CD14-positive monocyte (primary cell): ENCODE measurements at regions not wholly inside any gene's neighbourhood (a gene's known extent, or its start where the extent isn't known, plus 50 kb on each side); places are given as distances from the start of the nearest gene placed in this dataset.

Experiments
- DNase-seq, 3 donors: peaks; one replicate each; pipeline ENCODE4 v3.0.0-alpha.2; 2011 to 2022
- H2AFZ ChIP-seq: 2 replicates; pipeline ENCODE4 v1.6.0; 2012; ENCODE audit warnings: mild to moderate bottlenecking, low read depth, low read length, inconsistent platforms; ENCODE audit not compliant: insufficient read depth, poor library complexity, severe bottlenecking
- H3K27ac ChIP-seq, 2 donors: 1 replicate in 1 of 2; 2 replicates in 1 of 2; pipeline ENCODE4 v1.5.1; 2012 to 2013; ENCODE audit warnings: low read length in 2 of 2, control low read depth in 1 of 2, inconsistent platforms in 1 of 2, low read depth in 1 of 2, mild to moderate bottlenecking in 1 of 2
- H3K27me3 ChIP-seq, 2 donors: one replicate each; pipeline versions ENCODE4 v1.6.0 to v1.6.1; 2011 to 2013; ENCODE audit warnings: low read length in 2 of 2; ENCODE audit not compliant: control insufficient read depth in 2 of 2, insufficient read depth in 2 of 2
- H3K36me3 ChIP-seq, 2 donors: replicated peaks in 1 of 2; 1 replicate in 1 of 2; 2 replicates in 1 of 2; pipeline versions ENCODE4 v1.5.1 to v1.6.1; 2012 to 2013; ENCODE audit warnings: low read length in 2 of 2, control low read depth in 1 of 2, inconsistent platforms in 1 of 2, mild to moderate bottlenecking in 1 of 2; ENCODE audit not compliant: insufficient read depth in 2 of 2, control insufficient read depth in 1 of 2
- H3K4me1 ChIP-seq, 2 donors: 1 replicate in 1 of 2; 2 replicates in 1 of 2; pipeline versions ENCODE4 v1.5.1 to v1.6.1; 2012 to 2013; ENCODE audit warnings: low read length in 2 of 2, control low read depth in 1 of 2, inconsistent platforms in 1 of 2, mild to moderate bottlenecking in 1 of 2, moderate library complexity in 1 of 2; ENCODE audit not compliant: insufficient read depth in 2 of 2, control insufficient read depth in 1 of 2
- H3K4me2 ChIP-seq: replicated peaks from 2 replicates; pipeline ENCODE3; 2012; ENCODE audit warnings: low read length, moderate library complexity, mild to moderate bottlenecking; ENCODE audit not compliant: poor library complexity, severe bottlenecking; ENCODE audit errors: extremely low read depth
- H3K4me3 ChIP-seq, 3 experiments: fragments of 200-600 bp in 1 of 3; sonication (generic) in 1 of 3; replicated peaks in 1 of 3; 1 replicate in 2 of 3; 2 replicates in 1 of 3; pipeline ENCODE4 v1.5.1; 2011 to 2013; ENCODE audit warnings: low read length in 3 of 3, mild to moderate bottlenecking in 3 of 3, control low read depth in 2 of 3, low read depth in 2 of 3, inconsistent platforms in 1 of 3, moderate library complexity in 1 of 3
- H3K79me2 ChIP-seq: 2 replicates; pipeline ENCODE4 v1.6.0; 2012; ENCODE audit warnings: mild to moderate bottlenecking, control low read depth, inconsistent platforms, low read length, moderate library complexity; ENCODE audit not compliant: insufficient read depth
- H3K9ac ChIP-seq: 2 replicates; pipeline ENCODE4 v1.6.0; 2017; ENCODE audit warnings: low read length, mild to moderate bottlenecking; ENCODE audit not compliant: insufficient read depth, poor library complexity, severe bottlenecking
- H3K9me3 ChIP-seq, 2 donors: replicated peaks in 1 of 2; 1 replicate in 1 of 2; 2 replicates in 1 of 2; pipeline versions ENCODE4 v1.5.1 to v1.6.1; 2012 to 2013; ENCODE audit warnings: low read length in 2 of 2, control low read depth in 1 of 2; ENCODE audit not compliant: control insufficient read depth in 1 of 2, insufficient read depth in 1 of 2
- H4K20me1 ChIP-seq: 2 replicates; pipeline ENCODE4 v1.6.0; 2012; ENCODE audit warnings: mild to moderate bottlenecking, low read length, control low read depth, moderate library complexity; ENCODE audit not compliant: insufficient read depth
- H3K27ac Mint-ChIP-seq, 7 donors: one replicate each; pipeline ENCODE4 v1.8.0; 2020; ENCODE audit warnings: mild to moderate bottlenecking in 7 of 7, mixed read lengths in 7 of 7, moderate library complexity in 6 of 7, inconsistent platforms in 2 of 7
- H3K27me3 Mint-ChIP-seq, 3 donors: one replicate each; pipeline ENCODE4 v1.8.0; 2021 to 2022; ENCODE audit warnings: low read depth in 3 of 3, mild to moderate bottlenecking in 3 of 3, mixed read lengths in 3 of 3, moderate library complexity in 3 of 3, inconsistent platforms in 1 of 3
- H3K36me3 Mint-ChIP-seq, 2 donors: one replicate each; pipeline ENCODE4 v1.8.0; 2020; ENCODE audit warnings: mixed read lengths in 2 of 2, inconsistent platforms in 1 of 2, mild to moderate bottlenecking in 1 of 2
- H3K4me1 Mint-ChIP-seq: one replicate; pipeline ENCODE4 v1.8.0; 2020; ENCODE audit warnings: mild to moderate bottlenecking, mixed read lengths
- H3K4me3 Mint-ChIP-seq, 2 donors: one replicate each; pipeline ENCODE4 v1.8.0; 2020; ENCODE audit warnings: mild to moderate bottlenecking in 2 of 2, mixed read lengths in 2 of 2, moderate library complexity in 1 of 2
- H3K9me3 Mint-ChIP-seq, 7 donors: one replicate each; pipeline ENCODE4 v1.8.0; 2020 to 2022; ENCODE audit warnings: mixed read lengths in 7 of 7, mild to moderate bottlenecking in 6 of 7, moderate library complexity in 6 of 7, inconsistent platforms in 2 of 7
- CTCF ChIP-seq: fragments of 200-600 bp; IDR thresholded peaks from one replicate; pipeline ENCODE4 v1.8.0; 2022; ENCODE audit warnings: antibody characterized with exemption, mild to moderate bottlenecking
- WGBS: methylation state at CpG from one replicate; pipeline ENCODE4 v1.1.5; 2013; ENCODE audit warnings: missing lambda C conversion rate; ENCODE audit not compliant: insufficient coverage; 5-methylcytosine and 5-hydroxymethylcytosine counted together
- intact Hi-C, 2 donors: fragments of 100-400 bp; cut with micrococcal nuclease; formaldehyde crosslinking; loops; one replicate each; pipeline versions ENCODE4 v1.15.0 to v1.15.1; 2023

GRCh38 chr2:164115806-164116205 is 380.0 kb upstream of the FIGN start:
- no peak for TF ChIP-seq CTCF
- no peak overlapping the region for H3K9ac ChIP-seq
- H4K20me1 ChIP-seq, result no peaks in the 10 kb centered on the region
- no peaks in the 10 kb centered on the region for H3K9me3 ChIP-seq
- H3K36me3 ChIP-seq, result no peaks in the 10 kb centered on the region
- no peak overlapping the region for H3K27ac Mint-ChIP-seq
- no peak overlapping the region for H3K4me2 ChIP-seq
- no peak overlapping the region for H2AFZ ChIP-seq
- DNase-seq, result no peak
- 100% methylated on average over 2 of the region's 4 CpGs for WGBS
- no peak overlapping the region for H3K4me3 ChIP-seq
- no peak overlapping the region for H3K27ac ChIP-seq
- no peaks in the 10 kb centered on the region for H3K27me3 ChIP-seq
- peaks cover 0 to 1% (median 0%) of the 10 kb centered on the region in 7 donors for H3K9me3 Mint-ChIP-seq
- H3K36me3 Mint-ChIP-seq, result no peaks in the 10 kb centered on the region
- intact Hi-C loops, result no loop called here
- no peaks in the 10 kb centered on the region for H3K4me1 Mint-ChIP-seq
- H3K79me2 ChIP-seq, result no peaks in the 10 kb centered on the region
- H3K4me1 ChIP-seq, result no peaks in the 10 kb centered on the region
- H3K27me3 Mint-ChIP-seq, result no peaks in the 10 kb centered on the region
- no peak overlapping the region for H3K4me3 Mint-ChIP-seq

GRCh38 chr2:164114937-164115336 is 379.1 kb upstream of the FIGN start:
- Histone ChIP-seq H3K4me1 (no peaks in the 10 kb centered on the region), H3K9me3 (no peaks in the 10 kb centered on the region), H3K9ac (no peak overlapping the region), H3K27ac (no peak overlapping the region), H3K4me3 (no peak overlapping the region), H3K4me2 (no peak overlapping the region), H4K20me1 (no peaks in the 10 kb centered on the region), H3K79me2 (no peaks in the 10 kb centered on the region), H2AFZ (no peak overlapping the region), H3K36me3 (no peaks in the 10 kb centered on the region), H3K27me3 (no peaks in the 10 kb centered on the region)
- intact Hi-C loops, result no loop called here
- no peak overlapping the region for H3K27ac Mint-ChIP-seq
- no peaks in the 10 kb centered on the region for H3K27me3 Mint-ChIP-seq
- DNase-seq, result no peak
- no peak for TF ChIP-seq CTCF
- peaks cover 0 to 1% (median 0%) of the 10 kb centered on the region in 7 donors for H3K9me3 Mint-ChIP-seq
- H3K4me3 Mint-ChIP-seq, result no peak overlapping the region
- H3K36me3 Mint-ChIP-seq, result no peaks in the 10 kb centered on the region
- H3K4me1 Mint-ChIP-seq, result no peaks in the 10 kb centered on the region
